IMR-90 (cell line): ENCODE measurements at regions not wholly inside any gene's neighbourhood (a gene's known extent, or its start where the extent isn't known, plus 50 kb on each side); places are given as distances from the start of the nearest gene placed in this dataset.

Experiments
- ATAC-seq: fragments of 200-7000 bp; cut with Tn5 transposase; 2 replicates; pipeline ENCODE4 v1.9.1; 2020; ENCODE audit warnings: low read depth, mild to moderate bottlenecking, moderate library complexity
- BruUV-seq: library from RNA; stranded (reverse); fragments of 400-500 nt; replicated peaks from 2 replicates; lab custom pipeline; 2021; lab: Mats Ljungman, UMichigan
- CTCF ChIA-PET: fragments of 300-600 bp; formaldehyde crosslinking; extraction: SDS; loops from one replicate; lab custom pipeline; 2021; ENCODE audit warnings: antibody characterized with exemption; lab: Yijun Ruan, JAX
- POLR2A ChIA-PET: fragments of 300-600 bp; sonication (Branson Sonifier 250); formaldehyde crosslinking; loops from one replicate; lab custom pipeline; 2022; ENCODE audit warnings: antibody characterized with exemption; ENCODE audit not compliant: unreplicated experiment; lab: Charles Lee
- DNase-seq: peaks from one replicate; pipeline ENCODE4 v3.0.0; 2013
- H2AFZ ChIP-seq: replicated peaks from 2 replicates; pipeline ENCODE3; 2013; ENCODE audit warnings: low read length, mild to moderate bottlenecking; ENCODE audit not compliant: poor library complexity
- H2AK5ac ChIP-seq: 2 replicates; pipeline ENCODE4 v1.6.1; 2013; ENCODE audit warnings: low read depth, low read length, inconsistent platforms
- H2AK9ac ChIP-seq: replicated peaks from 2 replicates; pipeline ENCODE3; 2013; ENCODE audit warnings: mild to moderate bottlenecking, low read depth, low read length, moderate library complexity; ENCODE audit not compliant: poor library complexity
- H2BK120ac ChIP-seq: 2 replicates; pipeline ENCODE4 v1.6.1; 2013; ENCODE audit warnings: low read depth, low read length, inconsistent platforms
- H2BK15ac ChIP-seq: 3 replicates; pipeline ENCODE4 v1.6.1; 2013; ENCODE audit warnings: low read depth, low read length, inconsistent platforms
- H2BK20ac ChIP-seq: 2 replicates; pipeline ENCODE4 v1.6.1; 2013; ENCODE audit warnings: low read depth, mild to moderate bottlenecking, inconsistent platforms, low read length, moderate library complexity
- H2BK5ac ChIP-seq: 2 replicates; pipeline ENCODE4 v1.6.1; 2013; ENCODE audit warnings: mild to moderate bottlenecking, low read depth, low read length, inconsistent platforms; ENCODE audit not compliant: poor library complexity, severe bottlenecking
- H3K14ac ChIP-seq: replicated peaks from 2 replicates; pipeline ENCODE4 v1.6.1; 2013; ENCODE audit warnings: low read depth, low read length, inconsistent platforms
- H3K18ac ChIP-seq: 2 replicates; pipeline ENCODE4 v1.6.1; 2013; ENCODE audit warnings: low read depth, low read length, control low read depth
- H3K23ac ChIP-seq: 2 replicates; pipeline ENCODE4 v1.6.1; 2013; ENCODE audit warnings: low read depth, low read length, inconsistent platforms
- H3K27ac ChIP-seq: 2 replicates; pipeline ENCODE4 v1.5.1; 2013; ENCODE audit warnings: mild to moderate bottlenecking, control low read depth, low read length; ENCODE audit not compliant: insufficient read depth
- H3K27me3 ChIP-seq: 2 replicates; pipeline ENCODE4 v1.6.1; 2013; ENCODE audit warnings: low read length; ENCODE audit not compliant: control insufficient read depth, insufficient read depth
- H3K36me3 ChIP-seq: 2 replicates; pipeline ENCODE4 v1.6.1; 2013; ENCODE audit warnings: low read length, mixed read lengths; ENCODE audit not compliant: control insufficient read depth, insufficient read depth
- H3K4ac ChIP-seq: 2 replicates; pipeline ENCODE4 v1.6.1; 2013; ENCODE audit warnings: low read depth, low read length, inconsistent platforms
- H3K4me1 ChIP-seq: 2 replicates; pipeline ENCODE4 v1.6.1; 2013; ENCODE audit warnings: low read length, mixed read lengths; ENCODE audit not compliant: control insufficient read depth, insufficient read depth
- H3K4me2 ChIP-seq: 2 replicates; pipeline ENCODE4 v1.6.1; 2013; ENCODE audit warnings: low read depth, mild to moderate bottlenecking, control low read depth, low read length, moderate library complexity
- H3K4me3 ChIP-seq: 2 replicates; pipeline ENCODE4 v1.5.1; 2013; ENCODE audit warnings: low read depth, mild to moderate bottlenecking, control low read depth, low read length, moderate library complexity; ENCODE audit not compliant: insufficient read depth
- H3K56ac ChIP-seq: 2 replicates; pipeline ENCODE4 v1.6.1; 2013; ENCODE audit warnings: low read length, inconsistent platforms; ENCODE audit not compliant: insufficient read depth; ENCODE audit errors: extremely low read depth
- H3K79me1 ChIP-seq, 2 experiments: 2 replicates each; pipeline ENCODE4 v1.6.1; 2013; ENCODE audit warnings: low read length in 2 of 2, inconsistent platforms in 1 of 2, low read depth in 1 of 2
- H3K9ac ChIP-seq: 2 replicates; pipeline ENCODE4 v1.6.1; 2013; ENCODE audit warnings: low read depth, low read length, control low read depth
- H3K9me1 ChIP-seq: 2 replicates; pipeline ENCODE4 v1.6.1; 2013; ENCODE audit warnings: low read length, inconsistent platforms; ENCODE audit not compliant: insufficient read depth
- H3K9me3 ChIP-seq: 2 replicates; pipeline ENCODE4 v1.6.1; 2013; ENCODE audit warnings: low read length; ENCODE audit not compliant: control insufficient read depth, insufficient read depth
- H4K20me1 ChIP-seq: 2 replicates; pipeline ENCODE4 v1.6.1; 2013; ENCODE audit warnings: low read length, inconsistent platforms; ENCODE audit not compliant: insufficient read depth
- H4K5ac ChIP-seq: 2 replicates; pipeline ENCODE4 v1.6.1; 2013; ENCODE audit warnings: mild to moderate bottlenecking, low read depth, low read length, control low read depth
- H4K8ac ChIP-seq, 2 experiments: 2 replicates each; pipeline ENCODE4 v1.6.1; 2013; ENCODE audit warnings: low read depth in 2 of 2, low read length in 2 of 2, control low read depth in 1 of 2, inconsistent platforms in 1 of 2
- H4K91ac ChIP-seq: 2 replicates; pipeline ENCODE4 v1.6.1; 2013; ENCODE audit warnings: low read depth, low read length, inconsistent platforms; ENCODE audit not compliant: insufficient read depth
- BHLHE40 ChIP-seq: fragments of 150-350 bp; IDR thresholded peaks from 2 replicates; pipeline ENCODE4 v1.6.1; 2016; ENCODE audit warnings: mild to moderate bottlenecking, low read depth, low read length
- CEBPB ChIP-seq: IDR thresholded peaks from 2 replicates; pipeline ENCODE4 v1.6.1; 2012; ENCODE audit warnings: low read depth, low read length, improper control_type of control experiment
- CHD1 ChIP-seq: IDR thresholded peaks from 2 replicates; pipeline ENCODE4 v1.6.1; 2012; ENCODE audit warnings: low read depth, low read length, improper control_type of control experiment
- CTCF ChIP-seq: conservative IDR thresholded peaks from 2 replicates; pipeline ENCODE4 v1.5.1; 2012; ENCODE audit warnings: mild to moderate bottlenecking, low read depth, low read length, improper control_type of control experiment
- ELK1 ChIP-seq: fragments of 150-350 bp; IDR thresholded peaks from 2 replicates; pipeline ENCODE4 v1.6.1; 2016; ENCODE audit warnings: low read depth, mild to moderate bottlenecking, low read length, moderate library complexity, borderline replicate concordance
- FOS ChIP-seq: fragments of 150-350 bp; IDR thresholded peaks from 2 replicates; pipeline ENCODE4 v1.6.1; 2016; ENCODE audit warnings: low read depth, low read length
- MAFK ChIP-seq: IDR thresholded peaks from 2 replicates; pipeline ENCODE4 v1.6.1; 2012; ENCODE audit warnings: low read depth, low read length, improper control_type of control experiment
- MAZ ChIP-seq: IDR thresholded peaks from 2 replicates; pipeline ENCODE4 v1.6.1; 2012; ENCODE audit warnings: low read depth, mild to moderate bottlenecking, low read length, improper control_type of control experiment, moderate library complexity, borderline replicate concordance
- MXI1 ChIP-seq: IDR thresholded peaks from 2 replicates; pipeline ENCODE4 v1.6.1; 2012; ENCODE audit warnings: low read depth, mild to moderate bottlenecking, low read length, moderate library complexity, borderline replicate concordance
- NFE2L2 ChIP-seq: fragments of 150-350 bp; IDR thresholded peaks from 2 replicates; pipeline ENCODE4 v1.6.1; 2016; ENCODE audit warnings: low read depth, mild to moderate bottlenecking, low read length
- POLR2A ChIP-seq: IDR thresholded peaks from 2 replicates; pipeline ENCODE4 v1.6.1; 2012; ENCODE audit warnings: mild to moderate bottlenecking, low read depth, low read length
- RAD21 ChIP-seq: IDR thresholded peaks from 2 replicates; pipeline ENCODE4 v1.6.1; 2012; ENCODE audit warnings: low read length, improper control_type of control experiment
- RCOR1 ChIP-seq: IDR thresholded peaks from 2 replicates; pipeline ENCODE4 v1.6.1; 2012; ENCODE audit warnings: mild to moderate bottlenecking, low read length, improper control_type of control experiment; ENCODE audit not compliant: insufficient replicate concordance
- RFX5 ChIP-seq: IDR thresholded peaks from 2 replicates; pipeline ENCODE4 v1.8.0; 2012; ENCODE audit warnings: low read depth, mild to moderate bottlenecking, low read length, moderate library complexity
- SMC3 ChIP-seq: fragments of 150-350 bp; IDR thresholded peaks from 2 replicates; pipeline ENCODE4 v1.6.1; 2016; ENCODE audit warnings: low read depth, mild to moderate bottlenecking, antibody characterized with exemption, low read length, moderate library complexity
- USF2 ChIP-seq: fragments of 150-350 bp; IDR thresholded peaks from 2 replicates; pipeline ENCODE4 v1.6.1; 2017; ENCODE audit warnings: mild to moderate bottlenecking, antibody characterized with exemption, low read length, low read depth
- WGBS, 2 experiments: methylation state at CpG; one replicate each; pipeline versions ENCODE4 v1.1.5 to v1.1.7; 2013; ENCODE audit warnings: missing lambda C conversion rate in 2 of 2; ENCODE audit not compliant: insufficient read length in 1 of 2; ENCODE audit errors: extremely low coverage in 2 of 2; 5-methylcytosine and 5-hydroxymethylcytosine counted together
- dilution Hi-C: fragments of 300-500 bp; cut with HindIII; formaldehyde crosslinking; loops from one replicate; pipeline ENCODE4 v1.14.3; 2018; ENCODE audit warnings: low sequenced_read_pairs; ENCODE audit not compliant: unreplicated experiment
- in situ Hi-C: fragments of 300-500 bp; cut with MboI; formaldehyde crosslinking; loops from 3 replicates; pipeline ENCODE4 v1.14.3; 2019; ENCODE audit warnings: low sequenced_read_pairs, inconsistent platforms, mixed read lengths
- intact Hi-C: fragments of 100-400 bp; cut with micrococcal nuclease; formaldehyde crosslinking; loops from 2 replicates; pipeline ENCODE4 v1.10.0; 2022

GRCh38 chr3:106206146-106206545, 337.3 kb upstream of the CBLB start:
- CTCF ChIA-PET, result interaction anchor here (1.3 kb wide), 1 partner anchor 20 kb away, joined by 4 read pairs; no protein-coding TSS in a partner anchor
- ATAC-seq (peak; percentile 42; the same call in 1 of the 2 replicates), DNase-seq (peak; percentile 36)
- H3K14ac ChIP-seq, result no peak overlapping the region
- TF ChIP-seq FOS, result no peak
- TF ChIP-seq ELK1, result no peak
- no peak for TF ChIP-seq CEBPB
- TF ChIP-seq RAD21, result no peak
- TF ChIP-seq BHLHE40, result no peak
- no peak for TF ChIP-seq MXI1
- TF ChIP-seq CHD1, result no peak
- TF ChIP-seq MAFK, result no peak
- no peak for TF ChIP-seq NFE2L2
- TF ChIP-seq CTCF, result no peak
- TF ChIP-seq RCOR1, result no peak
- no peak for TF ChIP-seq POLR2A
- no peak for TF ChIP-seq MAZ
- TF ChIP-seq RFX5, result no peak
- no peak for TF ChIP-seq SMC3
- TF ChIP-seq USF2, result no peak
- H3K23ac ChIP-seq, result no peak overlapping the region
- H3K4me1 ChIP-seq, result no peaks in the 10 kb centered on the region
- no peak overlapping the region for H2AK5ac ChIP-seq
- no peak overlapping the region for H3K4ac ChIP-seq
- no peak overlapping the region for H3K9ac ChIP-seq
- no peak overlapping the region for H3K18ac ChIP-seq
- no peaks in the 10 kb centered on the region for H3K9me1 ChIP-seq
- no peak overlapping the region for H3K4me3 ChIP-seq
- H3K27me3 ChIP-seq, result no peaks in the 10 kb centered on the region
- intact Hi-C loops, result loop anchor here (10.0 kb wide), 1 partner anchor 521 kb away; no protein-coding TSS in a partner anchor
- no peak overlapping the region for H2BK15ac ChIP-seq
- no peak overlapping the region for H3K4me2 ChIP-seq
- H4K5ac ChIP-seq, result no peak overlapping the region
- H2AFZ ChIP-seq, result peak overlapping the region; percentile 51
- H2BK5ac ChIP-seq, result no peak overlapping the region
- WGBS, 2 experiments, result no CpG with 5 or more reads among the region's 6 CpGs
- H3K27ac ChIP-seq, result no peak overlapping the region
- BruUV-seq, result no TSS peak
- H2BK120ac ChIP-seq, result no peak overlapping the region
- H2BK20ac ChIP-seq, result 0 out of 2 replicates have a peak overlapping the region, but pooled peaks have one; percentile 13
- no peaks in the 10 kb centered on the region for H4K20me1 ChIP-seq
- H4K8ac ChIP-seq, result peak overlapping the region in 1 of 2 experiments; percentile 10; a peak in 1 of 4 replicates
- no peak overlapping the region for H3K56ac ChIP-seq
- H3K36me3 ChIP-seq, result no peaks in the 10 kb centered on the region
- H2AK9ac ChIP-seq, result no peak overlapping the region
- no peaks in the 10 kb centered on the region for H3K79me1 ChIP-seq
- POLR2A ChIA-PET, result no interaction called here
- no peak overlapping the region for H4K91ac ChIP-seq
- in situ Hi-C loops, result no loop called here
- no peaks in the 10 kb centered on the region for H3K9me3 ChIP-seq
- dilution Hi-C loops, result no loop called here
